ENCODE measurements at regions not wholly inside any gene's neighbourhood (a gene's known extent, or its start where the extent isn't known, plus 50 kb on each side); places are given as distances from the start of the nearest gene placed in this dataset.

DNA sequence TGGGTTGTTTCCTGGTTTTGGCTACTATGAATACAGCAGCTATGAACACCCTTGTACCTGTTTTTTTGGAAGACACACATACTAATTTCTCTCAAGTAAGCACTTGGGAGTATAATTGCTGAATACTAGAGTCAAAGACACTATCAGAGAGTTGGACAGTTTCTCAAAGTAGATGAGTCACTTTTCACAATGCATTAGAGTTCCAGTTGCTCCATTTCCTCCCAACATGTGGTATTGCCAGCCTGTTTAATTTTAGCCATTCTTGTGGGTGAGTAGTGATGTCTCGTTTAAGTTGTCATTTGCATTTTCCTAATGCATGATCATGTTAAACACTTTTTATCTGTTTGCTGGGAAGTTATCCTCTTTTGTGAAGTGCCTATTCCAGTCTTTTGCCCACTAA lies 81.6 kb upstream of the GDNF start:
- H3K4me2 ChIP-seq (ENCODE audit: low read length) = no peak overlapping the region
- no peaks in the 10 kb centered on the region for H3K36me3 ChIP-seq (ENCODE audit: control insufficient read depth, low read length)
- H3K27me3 ChIP-seq (ENCODE audit: control insufficient read depth, low read length) = peaks cover 3% of the 10 kb centered on the region; the same call in 1 of the 2 replicates
- H3K9me2 ChIP-seq (replicated peaks; ENCODE audit: control insufficient read depth, low read length) = no peaks in the 10 kb centered on the region
- no peaks in the 10 kb centered on the region for H3K9me3 ChIP-seq (ENCODE audit: control insufficient read depth, insufficient read depth, low read length)
- no peak overlapping the region for H3K4me3 ChIP-seq (ENCODE audit: low read length)
- H3F3A ChIP-seq (ENCODE audit: control insufficient read depth, insufficient read depth) = no peaks in the 10 kb centered on the region
- H3K27ac ChIP-seq (ENCODE audit: low read depth, low read length) = no peak overlapping the region
- H3K4me1 ChIP-seq (ENCODE audit: control insufficient read depth, low read length) = no peaks in the 10 kb centered on the region
- no peaks in the 10 kb centered on the region for H3K79me2 ChIP-seq (ENCODE audit: control insufficient read depth, low read length)
- TF ChIP-seq, protein P1, sequence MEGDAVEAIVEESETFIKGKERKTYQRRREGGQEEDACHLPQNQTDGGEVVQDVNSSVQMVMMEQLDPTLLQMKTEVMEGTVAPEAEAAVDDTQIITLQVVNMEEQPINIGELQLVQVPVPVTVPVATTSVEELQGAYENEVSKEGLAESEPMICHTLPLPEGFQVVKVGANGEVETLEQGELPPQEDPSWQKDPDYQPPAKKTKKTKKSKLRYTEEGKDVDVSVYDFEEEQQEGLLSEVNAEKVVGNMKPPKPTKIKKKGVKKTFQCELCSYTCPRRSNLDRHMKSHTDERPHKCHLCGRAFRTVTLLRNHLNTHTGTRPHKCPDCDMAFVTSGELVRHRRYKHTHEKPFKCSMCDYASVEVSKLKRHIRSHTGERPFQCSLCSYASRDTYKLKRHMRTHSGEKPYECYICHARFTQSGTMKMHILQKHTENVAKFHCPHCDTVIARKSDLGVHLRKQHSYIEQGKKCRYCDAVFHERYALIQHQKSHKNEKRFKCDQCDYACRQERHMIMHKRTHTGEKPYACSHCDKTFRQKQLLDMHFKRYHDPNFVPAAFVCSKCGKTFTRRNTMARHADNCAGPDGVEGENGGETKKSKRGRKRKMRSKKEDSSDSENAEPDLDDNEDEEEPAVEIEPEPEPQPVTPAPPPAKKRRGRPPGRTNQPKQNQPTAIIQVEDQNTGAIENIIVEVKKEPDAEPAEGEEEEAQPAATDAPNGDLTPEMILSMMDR (IDR thresholded peaks at IDR 0.05; ENCODE audit: low read depth, low read length, poor library complexity, severe bottlenecking) = no peak
- no peak for TF ChIP-seq EZH2phosphoT487 (IDR thresholded peaks at IDR 0.05; ENCODE audit: borderline replicate concordance, low read length)
- no peaks in the 10 kb centered on the region for H4K20me1 ChIP-seq (ENCODE audit: control insufficient read depth, insufficient read depth, low read depth, low read length)

GRCh38 chr5:37918424-37918823 lies 78.6 kb upstream of the GDNF start:
- Histone ChIP-seq H3K4me2 (ENCODE audit: low read length) (no peak overlapping the region), H3K79me2 (ENCODE audit: control insufficient read depth, low read length) (no peaks in the 10 kb centered on the region), H3K4me3 (ENCODE audit: low read length) (no peak overlapping the region), H3K4me1 (ENCODE audit: control insufficient read depth, low read length) (no peaks in the 10 kb centered on the region), H3F3A (ENCODE audit: control insufficient read depth, insufficient read depth) (no peaks in the 10 kb centered on the region), H3K9me2 (replicated peaks; ENCODE audit: control insufficient read depth, low read length) (no peaks in the 10 kb centered on the region), H4K20me1 (ENCODE audit: control insufficient read depth, insufficient read depth, low read depth, low read length) (no peaks in the 10 kb centered on the region), H3K27me3 (ENCODE audit: control insufficient read depth, low read length) (peaks cover 9% of the 10 kb centered on the region), H3K27ac (ENCODE audit: low read depth, low read length) (no peak overlapping the region), H3K36me3 (ENCODE audit: control insufficient read depth, low read length) (no peaks in the 10 kb centered on the region), H3K9me3 (ENCODE audit: control insufficient read depth, insufficient read depth, low read length) (no peaks in the 10 kb centered on the region)
- TF ChIP-seq EZH2phosphoT487 (IDR thresholded peaks at IDR 0.05; ENCODE audit: borderline replicate concordance, low read length) = no peak
- TF ChIP-seq, protein P1 (IDR thresholded peaks at IDR 0.05; ENCODE audit: low read depth, low read length, poor library complexity, severe bottlenecking) = no peak

DNA sequence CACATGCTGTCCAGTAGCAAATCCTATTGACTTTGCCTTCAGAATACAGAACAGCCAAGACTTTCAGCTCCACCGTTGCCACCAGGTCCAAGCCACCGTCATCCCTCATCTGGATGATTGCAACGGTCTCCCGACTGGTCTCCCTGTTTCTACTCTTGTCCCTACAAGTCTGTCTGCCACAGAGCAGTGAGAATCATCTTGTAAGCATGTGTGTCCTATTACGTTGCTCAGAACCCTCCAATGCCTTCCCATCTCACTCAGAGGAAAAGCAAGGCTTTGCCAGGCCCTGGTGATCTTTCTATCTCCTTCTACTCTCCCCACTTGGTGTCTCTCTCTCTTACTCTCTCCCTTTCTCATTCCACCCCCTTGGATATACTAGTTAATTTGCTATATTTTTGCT lies 76.7 kb upstream of the GDNF start:
- no peaks in the 10 kb centered on the region for H3K9me2 ChIP-seq (replicated peaks; ENCODE audit: control insufficient read depth, low read length)
- no peaks in the 10 kb centered on the region for H3K4me1 ChIP-seq (ENCODE audit: control insufficient read depth, low read length)
- H4K20me1 ChIP-seq (ENCODE audit: control insufficient read depth, insufficient read depth, low read depth, low read length) = no peaks in the 10 kb centered on the region
- no peaks in the 10 kb centered on the region for H3F3A ChIP-seq (ENCODE audit: control insufficient read depth, insufficient read depth)
- H3K79me2 ChIP-seq (ENCODE audit: control insufficient read depth, low read length) = no peaks in the 10 kb centered on the region
- H3K36me3 ChIP-seq (ENCODE audit: control insufficient read depth, low read length) = no peaks in the 10 kb centered on the region
- H3K27ac ChIP-seq (ENCODE audit: low read depth, low read length) = no peak overlapping the region
- no peaks in the 10 kb centered on the region for H3K9me3 ChIP-seq (ENCODE audit: control insufficient read depth, insufficient read depth, low read length)
- TF ChIP-seq, protein P1 (IDR thresholded peaks at IDR 0.05; ENCODE audit: low read depth, low read length, poor library complexity, severe bottlenecking) = no peak
- TF ChIP-seq EZH2phosphoT487 (IDR thresholded peaks at IDR 0.05; ENCODE audit: borderline replicate concordance, low read length) = no peak
- H3K4me3 ChIP-seq (ENCODE audit: low read length) = no peak overlapping the region
- H3K4me2 ChIP-seq (ENCODE audit: low read length) = no peak overlapping the region
- peaks cover 9% of the 10 kb centered on the region for H3K27me3 ChIP-seq (ENCODE audit: control insufficient read depth, low read length)

Measured in DOHH2 (cell line).